Esophagus muscularis mucosa (tissue), 4 donors: ENCODE measurements at regions not wholly inside any gene's neighbourhood (a gene's known extent, or its start where the extent isn't known, plus 50 kb on each side); places are given as distances from the start of the nearest gene placed in this dataset.

Source experiments
- CTCF ChIP-seq, 3 experiments: fragments of 200-600 bp in 2 of 3; fragments of 450-650 bp in 1 of 3; sonication (generic) in 2 of 3; IDR thresholded peaks; one replicate each; pipeline ENCODE4 v1.5.1; 2017 to 2019; ENCODE audit warnings: antibody characterized with exemption in 3 of 3, mild to moderate bottlenecking in 2 of 3, moderate library complexity in 1 of 3
- EP300 ChIP-seq: sonication (generic); formaldehyde crosslinking; IDR thresholded peaks from one replicate; pipeline ENCODE4 v1.6.1; 2017; ENCODE audit warnings: antibody characterized with exemption
- POLR2A ChIP-seq: fragments of 450-650 bp; IDR thresholded peaks from one replicate; pipeline ENCODE4 v1.6.1; 2017; ENCODE audit warnings: antibody characterized with exemption, moderate library complexity, mild to moderate bottlenecking, low read depth
- POLR2AphosphoS5 ChIP-seq, 2 donors: sonication (generic); formaldehyde crosslinking; IDR thresholded peaks; one replicate each; pipeline ENCODE4 v1.6.1; 2017; ENCODE audit warnings: antibody characterized with exemption in 2 of 2

DNA sequence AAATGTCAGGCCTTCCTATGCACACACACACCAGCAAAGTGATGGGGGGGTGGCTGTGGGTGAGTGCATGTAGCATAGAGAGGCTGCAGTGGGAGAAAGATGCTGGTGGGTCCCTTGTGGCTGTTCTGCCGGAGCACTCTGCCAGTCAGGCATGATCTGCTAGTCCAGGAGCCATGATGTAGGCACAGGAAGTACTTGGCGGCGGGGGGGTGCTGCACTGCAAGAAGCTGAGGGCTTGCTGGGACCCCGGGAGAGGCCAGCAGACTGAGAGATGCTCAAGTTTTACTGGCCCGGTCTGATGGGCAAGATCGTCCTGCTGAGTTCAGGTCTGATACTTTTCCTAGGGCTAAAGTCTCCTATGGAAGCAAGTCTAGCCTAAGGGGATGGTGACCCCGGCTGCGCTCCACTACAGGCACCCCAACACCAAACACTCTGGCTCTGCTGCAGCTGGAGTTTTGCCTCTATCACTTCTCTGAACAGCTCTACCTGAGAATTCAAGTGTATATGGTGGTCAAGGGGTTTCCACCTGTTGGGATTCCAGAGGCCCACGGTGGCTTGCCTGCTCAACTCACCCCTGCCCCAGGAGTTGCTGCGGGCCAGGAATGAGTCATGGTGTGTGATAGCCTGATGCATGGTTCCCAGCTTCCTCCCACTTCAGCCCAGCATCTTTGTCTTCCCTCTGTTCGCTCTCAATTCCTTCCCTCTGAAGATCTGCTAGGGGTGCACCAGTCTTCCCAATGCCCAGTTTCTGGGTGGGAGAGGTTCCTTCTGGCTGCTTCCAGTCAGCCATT lies 971.8 kb upstream of the ADGRB3 start:
- TF ChIP-seq CTCF (IDR thresholded peaks at IDR 0.05) (no peak), POLR2A (no peak), POLR2AphosphoS5 (IDR thresholded peaks at IDR 0.05) (no peak), EP300 (no peak)
